ENCODE measurements at regions not wholly inside any gene's neighbourhood (a gene's known extent, or its start where the extent isn't known, plus 50 kb on each side); places are given as distances from the start of the nearest gene placed in this dataset.
A peak's percentile ranks its signal among the peaks of the same experiment; 100 is the strongest.
"Not testable (repeated sequence)": the region's sequence is repeated elsewhere in the genome, so short reads cannot be mapped to it uniquely, and the experiment has no call there.

- DNase-seq (ENCODE audit: low spot score) = no peak
These were observed 522.5 kb downstream of the RMST start for GRCh38 chr12:97984974-97985580.

DNA sequence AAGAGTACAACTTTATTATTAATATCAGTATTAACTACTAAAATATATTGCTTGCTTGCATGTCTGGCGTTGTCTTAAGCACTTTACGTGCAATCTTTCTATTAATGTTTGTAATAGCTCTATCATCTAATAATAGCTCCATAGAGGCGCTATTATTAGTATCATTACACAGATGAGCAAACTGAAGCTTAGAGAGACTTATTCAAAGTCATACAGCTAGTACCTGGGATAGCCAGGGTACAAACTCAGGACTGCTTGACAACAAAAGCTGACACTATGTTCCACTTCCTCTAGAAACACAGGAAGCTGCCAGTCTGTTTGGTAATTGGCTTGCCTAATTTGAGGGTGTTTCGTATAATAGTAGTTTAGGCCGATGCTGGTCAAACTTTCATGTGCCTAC, 523.2 kb downstream of the RMST start:
- no peak for DNase-seq (ENCODE audit: low spot score)

DNA sequence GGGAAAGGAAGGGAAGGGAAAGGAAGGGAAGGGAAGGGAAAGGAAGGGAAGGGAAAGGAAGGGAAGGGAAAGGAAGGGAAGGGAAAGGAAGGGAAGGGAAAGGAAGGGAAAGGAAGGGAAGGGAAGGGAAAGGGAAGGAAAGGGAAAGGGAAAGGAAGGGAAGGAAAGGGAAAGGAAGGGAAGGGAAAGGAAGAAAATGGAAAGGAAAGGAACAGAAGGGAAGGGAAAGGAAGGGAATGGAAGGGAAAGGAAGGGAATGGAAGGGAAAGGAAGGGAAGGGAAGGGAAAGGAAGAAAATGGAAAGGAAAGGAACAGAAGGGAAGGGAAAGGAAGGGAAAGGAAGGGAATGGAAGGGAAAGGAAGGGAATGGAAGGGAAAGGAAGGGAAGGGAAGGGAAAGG, 526.0 kb downstream of the RMST start:
- not testable (repeated sequence) for DNase-seq (ENCODE audit: low spot score)

DNA sequence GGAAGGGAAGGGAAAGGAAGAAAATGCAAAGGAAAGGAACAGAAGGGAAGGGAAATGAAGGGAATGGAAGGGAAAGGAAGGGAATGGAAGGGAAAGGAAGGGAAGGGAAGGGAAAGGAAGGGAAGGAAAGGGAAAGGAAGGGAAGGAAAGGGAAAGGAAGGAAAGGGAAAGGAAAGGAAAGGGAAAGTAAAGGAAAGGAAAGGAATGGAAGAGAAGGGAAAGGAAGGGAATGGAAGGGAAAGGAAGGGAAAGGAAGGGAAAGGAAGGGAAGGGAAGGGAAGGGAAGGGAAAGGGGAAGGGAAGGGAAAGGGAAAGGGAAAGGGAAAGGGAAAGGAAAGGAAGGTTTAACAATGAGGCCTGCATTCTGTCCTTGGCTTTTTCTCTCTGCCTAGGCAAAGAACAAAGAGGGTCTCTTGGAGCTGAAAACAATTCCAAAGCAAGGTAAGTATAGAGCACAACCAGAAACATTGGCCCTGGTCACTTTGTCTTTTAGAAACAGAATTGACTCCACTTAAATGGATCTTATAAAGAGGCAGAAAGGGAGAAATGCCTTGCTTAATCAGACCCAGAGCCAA, 525.9 kb upstream of the TMPO start:
- DNase-seq (ENCODE audit: low spot score) = no peak

- DNase-seq (ENCODE audit: low spot score) = no peak
These were observed 520.5 kb upstream of the TMPO start for GRCh38 chr12:97994746-97995484.

- DNase-seq (ENCODE audit: low spot score) = no peak
These were observed 519.8 kb upstream of the TMPO start for GRCh38 chr12:97995559-97995958.

- DNase-seq (ENCODE audit: low spot score) = no peak
These were observed 514.0 kb upstream of the TMPO start for GRCh38 chr12:98001430-98001829.

DNA sequence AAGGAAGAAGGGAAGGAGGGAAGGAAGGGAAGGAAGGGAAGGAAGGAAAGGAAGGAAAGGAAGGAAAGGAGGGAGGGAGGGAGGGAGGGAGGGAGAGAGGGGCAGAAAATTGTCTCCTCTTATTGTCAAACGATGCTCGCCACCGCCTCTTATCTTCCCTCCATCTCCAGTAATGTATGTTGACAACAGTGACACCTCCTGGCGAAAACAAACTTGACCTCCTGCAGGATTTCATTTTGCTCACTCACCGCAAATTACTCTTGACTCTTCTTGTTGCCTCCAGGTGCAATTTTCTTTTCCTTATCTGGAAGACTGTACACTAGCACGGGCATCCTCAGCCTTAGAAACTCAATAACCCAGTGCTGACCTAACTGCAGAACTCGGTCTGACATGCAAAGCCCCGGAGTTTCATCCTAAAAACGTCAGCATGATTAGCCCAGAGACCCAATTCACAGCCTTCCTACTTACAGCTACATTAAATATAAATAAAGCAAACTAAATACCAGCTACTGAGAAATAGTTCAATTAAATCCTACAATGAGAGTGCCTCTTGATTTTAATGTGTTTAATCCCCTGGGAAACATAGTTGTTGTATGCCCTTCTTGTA, 512.4 kb upstream of the TMPO start:
- DNase-seq (ENCODE audit: low spot score) = peak; percentile 13

- no peak for DNase-seq (ENCODE audit: low spot score)
These were observed 507.4 kb upstream of the TMPO start for GRCh38 chr12:98007963-98008362.

DNA sequence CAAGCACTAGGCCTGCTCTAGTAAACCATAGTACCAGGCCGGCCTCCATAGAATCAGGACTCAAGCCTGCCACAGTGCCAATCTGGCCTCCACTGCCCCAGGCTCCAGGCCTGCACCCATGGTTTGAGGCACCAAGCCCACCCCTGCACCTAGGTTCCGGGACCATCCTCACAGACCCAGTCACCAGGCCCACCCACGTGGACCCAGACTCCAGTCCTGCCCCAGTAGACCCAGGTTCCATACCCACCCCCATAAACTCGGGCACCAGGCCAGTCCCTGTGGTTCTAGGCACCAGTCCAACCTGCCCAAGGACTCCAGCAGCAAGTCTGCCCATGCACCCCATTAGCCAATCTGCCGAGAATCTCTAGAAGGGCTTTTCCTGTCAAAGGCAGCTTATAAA, 501.8 kb upstream of the TMPO start:
- DNase-seq (ENCODE audit: low spot score) = no peak

DNA sequence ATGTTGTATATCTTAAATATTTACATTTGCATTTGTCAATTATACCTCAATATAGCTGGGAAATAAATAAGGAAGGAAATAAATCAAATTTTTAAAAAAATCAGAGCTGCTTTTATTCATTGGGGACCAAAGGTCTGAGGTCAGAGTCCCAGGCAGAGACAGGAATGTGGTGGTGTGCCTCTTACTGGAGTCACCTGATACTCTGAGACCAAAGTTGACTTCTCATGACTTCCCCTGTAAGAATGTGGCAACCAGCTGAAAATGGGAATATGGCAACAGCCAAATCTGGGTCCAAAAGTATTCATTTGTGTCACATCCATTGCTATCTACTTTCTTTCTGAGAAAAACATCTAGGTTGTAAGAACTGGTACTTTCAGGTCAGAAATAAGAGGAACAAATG, 496.6 kb upstream of the TMPO start:
- DNase-seq (ENCODE audit: low spot score) = no peak

DNA sequence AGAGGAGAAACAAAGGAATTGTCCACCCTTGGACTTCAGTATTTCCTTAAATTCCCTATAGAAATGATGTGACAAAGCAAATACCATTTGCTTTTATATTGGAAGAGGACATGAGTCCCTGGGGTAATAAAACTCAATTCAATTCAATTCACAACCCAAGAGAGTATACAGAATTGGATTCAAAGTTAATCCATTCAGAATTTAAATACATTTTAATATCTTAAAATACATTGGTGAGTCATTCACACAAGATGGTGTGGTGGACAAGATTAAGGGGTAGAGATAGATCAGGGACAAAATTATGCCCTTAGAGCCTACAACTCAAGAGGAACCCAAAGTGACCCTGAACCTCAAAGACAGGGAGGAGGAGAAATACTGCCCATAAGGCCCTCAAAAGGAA, 495.0 kb upstream of the TMPO start:
- no peak for DNase-seq (ENCODE audit: low spot score)

DNA sequence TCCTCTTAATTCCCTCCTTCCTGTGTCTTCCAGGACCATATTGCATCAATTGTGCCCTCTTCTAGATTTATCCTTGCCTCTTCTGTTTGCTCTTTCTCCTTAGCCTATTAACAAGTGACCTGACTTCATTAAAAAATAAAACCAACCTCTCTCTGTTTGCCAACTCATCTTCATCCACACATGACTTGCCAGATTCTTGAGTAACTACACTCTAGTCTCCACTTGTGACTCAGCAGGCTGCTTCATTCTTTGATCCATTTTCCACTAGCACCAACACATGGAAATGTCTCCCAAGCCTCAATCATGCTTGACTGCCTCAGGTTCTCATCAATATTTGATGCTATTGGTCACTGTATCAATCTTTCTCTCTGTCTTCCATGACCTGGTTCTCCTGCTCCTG, 492.4 kb upstream of the TMPO start:
- no peak for DNase-seq (ENCODE audit: low spot score)

- DNase-seq (ENCODE audit: low spot score) = no peak
These were observed 477.8 kb upstream of the TMPO start for GRCh38 chr12:98037401-98038140.

DNA sequence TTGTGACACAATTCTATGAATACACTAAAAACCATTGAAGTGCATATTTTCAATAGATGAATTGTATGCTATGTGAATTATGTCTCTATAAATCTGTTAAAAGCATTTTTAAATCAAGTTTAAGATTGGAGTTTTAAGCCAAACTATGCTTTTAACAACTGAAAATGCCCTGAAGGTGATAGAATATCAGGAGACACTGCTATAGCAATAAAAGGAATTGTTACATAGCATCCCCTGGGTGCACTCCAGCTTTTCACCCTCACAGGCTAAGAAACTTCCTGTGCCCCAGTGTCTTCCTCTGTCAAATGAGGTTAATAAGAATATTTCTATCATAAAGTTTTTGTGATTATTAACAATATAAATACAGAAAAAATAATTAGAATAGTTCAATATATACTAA, 472.7 kb upstream of the TMPO start:
- no peak for DNase-seq (ENCODE audit: low spot score)

GRCh38 chr12:98045395-98045794, 470.0 kb upstream of the TMPO start:
- no peak for DNase-seq (ENCODE audit: low spot score)

GRCh38 chr12:98048326-98048725, 467.1 kb upstream of the TMPO start:
- no peak for DNase-seq (ENCODE audit: low spot score)

DNA sequence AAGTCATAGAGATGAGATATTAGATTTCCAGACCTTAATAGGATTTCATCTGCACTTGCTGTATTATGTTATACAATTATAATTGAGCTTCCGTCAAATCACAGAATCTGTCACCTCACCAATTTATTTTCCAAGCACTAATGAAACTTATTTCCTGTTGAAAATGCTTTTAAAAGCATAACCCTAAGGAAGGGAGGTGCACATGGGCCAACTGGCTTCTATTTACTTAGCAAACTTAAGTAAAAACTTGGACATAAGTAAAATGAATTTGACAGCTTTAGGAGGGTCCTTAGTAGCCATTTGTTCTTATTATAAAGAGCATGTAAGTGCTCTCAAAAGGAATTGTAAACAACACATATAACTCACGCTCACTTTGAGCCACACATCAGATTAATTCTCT, 462.2 kb upstream of the TMPO start:
- DNase-seq (ENCODE audit: low spot score) = no peak

DNA sequence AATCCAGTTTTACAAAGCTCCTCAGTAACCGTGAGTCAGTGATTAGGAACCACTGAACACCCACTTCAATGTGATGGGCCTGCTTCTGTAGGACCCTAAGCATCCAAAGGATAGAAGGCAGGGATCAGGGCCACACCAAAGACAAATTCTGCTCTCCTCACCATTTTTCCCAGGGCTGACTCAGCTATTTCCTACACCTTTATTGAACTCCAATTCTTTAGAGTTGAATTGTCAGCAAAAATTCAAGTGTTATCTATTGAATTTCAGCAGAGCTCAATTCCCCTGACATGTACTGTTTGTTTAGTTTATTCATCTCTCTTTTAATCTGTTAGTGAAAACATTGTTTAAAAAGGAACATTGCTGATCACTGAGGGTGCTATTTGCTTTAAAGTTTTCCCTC, 457.7 kb upstream of the TMPO start:
- DNase-seq (ENCODE audit: low spot score) = no peak

- no peak for DNase-seq (ENCODE audit: low spot score)
These were observed 457.2 kb upstream of the TMPO start for GRCh38 chr12:98058213-98058612.

GRCh38 chr12:98058838-98059237, 456.6 kb upstream of the TMPO start:
- DNase-seq (ENCODE audit: low spot score) = no peak

GRCh38 chr12:98059659-98060343, 455.6 kb upstream of the TMPO start:
- no peak for DNase-seq (ENCODE audit: low spot score)

Measured in putamen (tissue), 1 donor.